Esophagus muscularis mucosa (tissue), 4 donors: ENCODE measurements at regions not wholly inside any gene's neighbourhood (a gene's known extent, or its start where the extent isn't known, plus 50 kb on each side); places are given as distances from the start of the nearest gene placed in this dataset.

Experiments used
- DNase-seq: peaks from one replicate; pipeline ENCODE4 v3.0.0-alpha.2; 2017; ENCODE audit errors: extremely low spot score
- H3K27ac ChIP-seq, 4 donors: fragments of 200-600 bp; sonication (generic); replicated peaks in 1 of 4; 1 replicate in 3 of 4; 2 replicates in 1 of 4; pipeline ENCODE4 v1.5.1; 2016 to 2019; ENCODE audit warnings: mild to moderate bottlenecking in 1 of 4
- H3K27me3 ChIP-seq, 4 donors: fragments of 200-600 bp; sonication (generic); one replicate each; pipeline versions ENCODE4 v1.5.1 to v1.6.0; 2016 to 2019
- H3K36me3 ChIP-seq, 4 donors: fragments of 200-600 bp; sonication (generic); one replicate each; pipeline ENCODE4 v1.5.1; 2016 to 2019
- H3K4me1 ChIP-seq, 4 donors: fragments of 200-600 bp; sonication (generic); one replicate each; pipeline ENCODE4 v1.5.1; 2016 to 2019
- H3K4me3 ChIP-seq, 4 donors: fragments of 200-600 bp; sonication (generic); 1 replicate in 2 of 4; 2 replicates in 2 of 4; pipeline ENCODE4 v1.5.1; 2016 to 2019; ENCODE audit warnings: mild to moderate bottlenecking in 4 of 4, moderate library complexity in 1 of 4
- H3K9me3 ChIP-seq, 4 donors: fragments of 200-600 bp; sonication (generic); 1 replicate in 3 of 4; 2 replicates in 1 of 4; pipeline ENCODE4 v1.5.1; 2016 to 2019
- CTCF ChIP-seq, 3 experiments: fragments of 200-600 bp in 2 of 3; fragments of 450-650 bp in 1 of 3; sonication (generic) in 2 of 3; IDR thresholded peaks; one replicate each; pipeline ENCODE4 v1.5.1; 2017 to 2019; ENCODE audit warnings: antibody characterized with exemption in 3 of 3, mild to moderate bottlenecking in 2 of 3, moderate library complexity in 1 of 3
- EP300 ChIP-seq: sonication (generic); formaldehyde crosslinking; IDR thresholded peaks from one replicate; pipeline ENCODE4 v1.6.1; 2017; ENCODE audit warnings: antibody characterized with exemption
- POLR2A ChIP-seq: fragments of 450-650 bp; IDR thresholded peaks from one replicate; pipeline ENCODE4 v1.6.1; 2017; ENCODE audit warnings: antibody characterized with exemption, moderate library complexity, mild to moderate bottlenecking, low read depth
- POLR2AphosphoS5 ChIP-seq, 2 donors: sonication (generic); formaldehyde crosslinking; IDR thresholded peaks; one replicate each; pipeline ENCODE4 v1.6.1; 2017; ENCODE audit warnings: antibody characterized with exemption in 2 of 2
- WGBS: methylation state at CpG from one replicate; pipeline ENCODE4 v1.1.5; 2018; 5-methylcytosine and 5-hydroxymethylcytosine counted together
- intact Hi-C: fragments of 100-400 bp; cut with DNase I; formaldehyde crosslinking; loops from one replicate; pipeline ENCODE4 v1.15.1; 2023

- TF ChIP-seq CTCF (IDR thresholded peaks at IDR 0.05) (no peak), POLR2A (no peak), EP300 (no peak), POLR2AphosphoS5 (IDR thresholded peaks at IDR 0.05) (no peak)
- H3K4me3 ChIP-seq = no peak overlapping the region
- DNase-seq = no peak
- H3K36me3 ChIP-seq = no peaks in the 10 kb centered on the region
- WGBS = 61% methylated on average over 7 of the region's 7 CpGs
- peaks cover 0 to 6% (median 0%) of the 10 kb centered on the region in 4 donors for H3K27me3 ChIP-seq
- no peak overlapping the region for H3K27ac ChIP-seq
- H3K9me3 ChIP-seq = no peaks in the 10 kb centered on the region
- intact Hi-C loops = no loop called here
- H3K4me1 ChIP-seq = no peaks in the 10 kb centered on the region
Observed at GRCh38 chr5:2399804-2400203, 351.7 kb downstream of the IRX2 start.

- Histone ChIP-seq H3K27me3 (peaks cover 0 to 6% (median 0%) of the 10 kb centered on the region in 4 donors), H3K27ac (no peak overlapping the region), H3K9me3 (no peaks in the 10 kb centered on the region), H3K4me3 (no peak overlapping the region), H3K36me3 (no peaks in the 10 kb centered on the region), H3K4me1 (no peaks in the 10 kb centered on the region)
- WGBS = 58% methylated on average over 4 of the region's 4 CpGs
- intact Hi-C loops = no loop called here
- DNase-seq = no peak
- no peak for TF ChIP-seq CTCF (IDR thresholded peaks at IDR 0.05)
- TF ChIP-seq POLR2A = no peak
- no peak for TF ChIP-seq POLR2AphosphoS5 (IDR thresholded peaks at IDR 0.05)
- no peak for TF ChIP-seq EP300
Observed at GRCh38 chr5:2399096-2399495, 352.4 kb downstream of the IRX2 start.

- WGBS = 86% methylated on average over 5 of the region's 7 CpGs
- Histone ChIP-seq H3K27me3 (peaks cover 0 to 11% (median 0%) of the 10 kb centered on the region in 4 donors), H3K36me3 (no peaks in the 10 kb centered on the region), H3K4me1 (no peaks in the 10 kb centered on the region), H3K4me3 (no peak overlapping the region), H3K9me3 (no peaks in the 10 kb centered on the region), H3K27ac (no peak overlapping the region)
- intact Hi-C loops = no loop called here
- no peak for TF ChIP-seq POLR2AphosphoS5 (IDR thresholded peaks at IDR 0.05)
- no peak for TF ChIP-seq EP300
- TF ChIP-seq CTCF (IDR thresholded peaks at IDR 0.05) = no peak
- no peak for TF ChIP-seq POLR2A
- no peak for DNase-seq
Observed at GRCh38 chr5:2393556-2393955, 357.9 kb downstream of the IRX2 start.

GRCh38 chr5:2391566-2391965 is 359.9 kb downstream of the IRX2 start:
- no peak for DNase-seq
- intact Hi-C loops = no loop called here
- no peaks in the 10 kb centered on the region for H3K9me3 ChIP-seq
- no peaks in the 10 kb centered on the region for H3K36me3 ChIP-seq
- H3K27ac ChIP-seq = no peak overlapping the region
- no peak overlapping the region for H3K4me3 ChIP-seq
- WGBS = 82% methylated on average over 10 of the region's 10 CpGs
- H3K27me3 ChIP-seq = peaks cover 0 to 11% (median 0%) of the 10 kb centered on the region in 4 donors
- TF ChIP-seq POLR2A (no peak), POLR2AphosphoS5 (IDR thresholded peaks at IDR 0.05) (no peak), CTCF (IDR thresholded peaks at IDR 0.05) (no peak), EP300 (no peak)
- H3K4me1 ChIP-seq = peaks cover 0 to 5% (median 0%) of the 10 kb centered on the region in 4 donors

- Histone ChIP-seq H3K4me1 (peaks cover 0 to 5% (median 0%) of the 10 kb centered on the region in 4 donors), H3K4me3 (no peak overlapping the region), H3K9me3 (no peaks in the 10 kb centered on the region), H3K27me3 (peaks cover 0 to 11% (median 0%) of the 10 kb centered on the region in 4 donors), H3K27ac (no peak overlapping the region), H3K36me3 (no peaks in the 10 kb centered on the region)
- intact Hi-C loops = no loop called here
- 81% methylated on average over 8 of the region's 10 CpGs for WGBS
- TF ChIP-seq CTCF (IDR thresholded peaks at IDR 0.05) (no peak), POLR2AphosphoS5 (IDR thresholded peaks at IDR 0.05) (no peak), POLR2A (no peak), EP300 (no peak)
- DNase-seq = no peak
Observed at GRCh38 chr5:2391021-2391420, 360.5 kb downstream of the IRX2 start.
